ENCODE measurements at regions not wholly inside any gene's neighbourhood (a gene's known extent, or its start where the extent isn't known, plus 50 kb on each side); places are given as distances from the start of the nearest gene placed in this dataset.

DNA sequence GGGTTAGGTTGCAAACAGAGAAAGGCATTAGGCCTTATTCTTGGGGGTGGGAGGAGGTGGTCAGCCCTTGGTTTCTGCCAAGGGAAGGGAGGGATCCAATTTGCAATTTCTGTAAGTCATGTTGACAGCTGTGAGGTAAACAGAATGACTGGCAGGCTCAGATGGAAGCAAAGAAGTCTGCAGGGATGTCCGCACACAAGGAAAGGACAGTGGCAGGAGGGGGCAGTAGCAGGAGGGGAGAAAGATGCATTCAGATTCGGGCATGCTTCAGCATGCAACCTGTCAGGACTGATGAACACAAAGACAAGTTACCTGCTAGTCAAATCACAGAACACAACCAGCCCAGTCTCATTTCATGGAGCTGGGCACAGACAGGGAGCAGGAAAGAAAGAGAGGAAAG lies 217.9 kb upstream of the FOXA2 start:
- no peak for DNase-seq (ENCODE audit: low read depth)
- no peak for TF ChIP-seq CTCF (conservative IDR thresholded peaks at IDR 0.05; ENCODE audit: low read depth, low read length)
- no peak overlapping the region for H3K4me3 ChIP-seq (ENCODE audit: low read depth, low read length)

DNA sequence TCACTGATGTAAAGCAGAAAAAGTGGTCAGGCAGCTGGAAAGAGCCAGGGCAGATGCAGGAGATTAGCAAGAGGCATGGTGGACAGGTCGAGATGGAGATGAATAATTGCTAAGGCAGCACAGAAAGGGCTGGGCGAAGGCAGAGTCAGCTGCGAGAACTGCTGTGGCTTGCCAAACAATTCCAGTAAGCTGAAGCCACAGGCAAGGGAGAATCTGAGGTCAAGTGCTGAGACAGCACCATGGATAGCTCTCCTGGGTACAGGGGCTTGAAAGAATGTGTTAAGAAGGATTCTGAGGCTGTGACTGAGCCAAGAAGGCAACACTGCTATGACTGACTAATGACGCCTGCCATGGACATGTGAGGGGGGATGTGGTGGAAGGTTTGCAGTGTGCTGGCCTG lies 220.8 kb upstream of the FOXA2 start:
- peak; percentile 49 for DNase-seq (ENCODE audit: low read depth)
- no peak for TF ChIP-seq CTCF (conservative IDR thresholded peaks at IDR 0.05; ENCODE audit: low read depth, low read length)
- H3K4me3 ChIP-seq (ENCODE audit: low read depth, low read length): no peak overlapping the region

- no peak for TF ChIP-seq CTCF (conservative IDR thresholded peaks at IDR 0.05; ENCODE audit: low read depth, low read length)
- no peak for DNase-seq (ENCODE audit: low read depth)
- H3K4me3 ChIP-seq (ENCODE audit: low read depth, low read length): no peak overlapping the region
Observed at GRCh38 chr20:22805996-22806395, 221.6 kb upstream of the FOXA2 start.

DNA sequence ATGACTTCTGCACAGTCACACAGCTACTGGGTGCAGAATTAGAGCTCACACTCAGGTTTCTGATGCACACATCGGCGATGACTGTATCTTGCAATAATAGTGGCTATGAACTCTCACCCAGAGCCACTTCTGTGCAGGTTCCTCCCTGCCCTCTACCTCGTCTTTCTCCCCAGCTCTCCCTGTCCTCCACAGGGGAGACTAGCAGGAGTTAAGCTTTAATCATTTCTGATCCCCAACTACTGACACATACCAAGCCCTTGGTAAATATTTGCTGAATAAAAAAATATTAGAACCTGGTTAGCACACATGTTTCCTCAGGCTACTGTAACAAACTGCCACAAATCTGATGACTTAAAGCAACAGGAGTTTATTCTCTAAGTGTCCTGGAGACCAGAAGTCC lies 222.7 kb upstream of the FOXA2 start:
- no peak for DNase-seq (ENCODE audit: low read depth)
- TF ChIP-seq CTCF (conservative IDR thresholded peaks at IDR 0.05; ENCODE audit: low read depth, low read length): no peak

DNA sequence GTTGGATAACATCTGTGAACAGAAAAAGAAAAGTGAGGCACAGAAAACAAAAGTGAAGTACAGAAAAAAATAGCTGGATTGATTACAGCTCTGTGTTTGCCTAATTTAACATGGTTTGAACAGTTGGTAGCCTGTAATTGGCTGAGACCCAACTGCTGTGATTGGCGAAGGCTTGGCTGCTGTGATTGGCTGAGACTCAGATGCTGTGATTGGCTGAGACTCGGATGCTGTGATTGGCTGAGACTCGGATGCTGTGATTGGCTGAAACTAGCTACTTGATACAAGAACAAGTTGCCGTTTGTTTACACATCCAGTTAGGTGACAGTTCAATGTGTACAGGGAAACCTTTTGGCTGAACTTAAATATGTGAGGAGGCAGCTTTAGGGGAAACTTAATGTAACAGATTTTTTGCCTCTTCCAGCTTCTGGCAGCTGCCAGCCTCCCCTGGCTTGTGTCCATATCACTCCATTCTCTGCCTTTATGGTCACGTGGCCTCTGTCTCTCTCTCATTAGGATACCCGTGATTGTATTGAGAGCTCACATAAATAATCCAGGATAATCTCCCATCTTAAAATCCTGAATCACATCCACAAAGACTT lies 223.4 kb upstream of the FOXA2 start:
- TF ChIP-seq CTCF (conservative IDR thresholded peaks at IDR 0.05; ENCODE audit: low read depth, low read length): no peak
- no peak overlapping the region for H3K4me3 ChIP-seq (ENCODE audit: low read depth, low read length)
- DNase-seq (ENCODE audit: low read depth): no peak

More for the DNA sequence above, 222.7 kb upstream of the FOXA2 start:
- no peak overlapping the region for H3K4me3 ChIP-seq (ENCODE audit: low read depth, low read length)

- TF ChIP-seq CTCF (conservative IDR thresholded peaks at IDR 0.05; ENCODE audit: low read depth, low read length): no peak
- H3K4me3 ChIP-seq (ENCODE audit: low read depth, low read length): no peak overlapping the region
- DNase-seq (ENCODE audit: low read depth): no peak
Observed at GRCh38 chr20:22808628-22809027, 224.3 kb upstream of the FOXA2 start.

DNA sequence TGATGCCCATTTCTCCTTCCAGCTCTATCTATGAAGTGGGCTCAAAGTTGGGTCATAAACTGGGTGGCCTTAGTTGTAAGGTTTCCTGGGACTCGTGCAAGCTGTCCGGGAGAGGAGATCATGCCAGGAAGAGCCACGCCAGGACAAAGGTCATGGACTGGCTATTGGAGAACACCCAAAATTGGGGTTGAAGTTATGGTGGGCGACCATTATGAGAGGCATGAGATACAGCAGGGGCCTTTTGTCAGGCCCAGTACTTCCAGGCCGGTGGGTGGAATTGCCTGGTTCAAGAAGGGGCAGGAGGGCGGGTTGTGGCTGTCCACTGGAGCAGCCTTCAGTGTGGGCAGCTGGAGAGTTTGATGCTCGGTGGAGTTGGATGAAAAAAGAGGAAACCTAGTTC lies 225.1 kb upstream of the SSTR4 start:
- no peak overlapping the region for H3K4me3 ChIP-seq (ENCODE audit: low read depth, low read length)
- DNase-seq (ENCODE audit: low read depth): no peak
- no peak for TF ChIP-seq CTCF (conservative IDR thresholded peaks at IDR 0.05; ENCODE audit: low read depth, low read length)

Data from epithelial cell of proximal tubule (primary cell).